HepG2 (cell line): ENCODE measurements at regions not wholly inside any gene's neighbourhood (a gene's known extent, or its start where the extent isn't known, plus 50 kb on each side); places are given as distances from the start of the nearest gene placed in this dataset.

Source experiments
- ATAC-seq: fragments of 200-7000 bp; cut with Tn5 transposase; 3 replicates; pipeline ENCODE4 v1.9.1; 2020; ENCODE audit warnings: mild to moderate bottlenecking, moderate library complexity
- BruUV-seq: library from RNA; stranded (reverse); fragments of 400-500 nt; replicated peaks from 2 replicates; lab custom pipeline; 2021; lab: Mats Ljungman, UMichigan
- CTCF ChIA-PET: fragments of 300-600 bp; formaldehyde crosslinking; extraction: SDS; loops from one replicate; lab custom pipeline; 2021; ENCODE audit warnings: low total read pairs, inconsistent platforms, low intra/inter-chr PET ratio; lab: Yijun Ruan, JAX
- POLR2A ChIA-PET: fragments of 350-600 bp; sonication (Branson Sonifier 250); formaldehyde crosslinking; loops from one replicate; lab custom pipeline; 2020; ENCODE audit warnings: antibody characterized with exemption, inconsistent platforms; lab: Yijun Ruan, JAX
- DNase-seq: peaks from one replicate; pipeline ENCODE4 v3.0.0-alpha.2; 2015; ENCODE audit warnings: low spot score
- FAIRE-seq: peaks from 3 replicates; lab custom pipeline; 2011; peaks lifted over from hg19 to GRCh38; lab: Jason Lieb, UNC
- H2AFZ ChIP-seq: one replicate; pipeline ENCODE4 v1.6.1; 2011; ENCODE audit warnings: low read length, inconsistent platforms
- H3K27ac ChIP-seq: fragments of 300-600 bp; 3 replicates; pipeline ENCODE4 v1.8.0; 2011; ENCODE audit warnings: mixed run types, mild to moderate bottlenecking, mixed read lengths, low read length, inconsistent platforms; ENCODE audit not compliant: insufficient read depth; ENCODE audit errors: extremely low read length
- H3K27me3 ChIP-seq, 2 experiments: fragments of 200-600 bp in 1 of 2; 2 replicates in 1 of 2; 3 replicates in 1 of 2; pipeline versions ENCODE4 v1.6.0 to v1.8.0; 2011; ENCODE audit warnings: low read length in 2 of 2, mild to moderate bottlenecking in 2 of 2, moderate library complexity in 2 of 2, inconsistent platforms in 1 of 2; ENCODE audit not compliant: insufficient read depth in 2 of 2, control insufficient read depth in 1 of 2
- H3K36me3 ChIP-seq, 2 experiments: fragments of 200-600 bp in 1 of 2; replicated peaks in 1 of 2; 2 replicates in 1 of 2; 3 replicates in 1 of 2; pipeline versions ENCODE4 v1.5.1 to v1.8.0; 2011; ENCODE audit warnings: low read length in 2 of 2, inconsistent platforms in 1 of 2; ENCODE audit not compliant: insufficient read depth in 2 of 2, control insufficient read depth in 1 of 2
- H3K4me1 ChIP-seq: 2 replicates; pipeline ENCODE4 v1.5.1; 2012; ENCODE audit warnings: low read length, inconsistent platforms; ENCODE audit not compliant: insufficient read depth
- H3K4me2 ChIP-seq: 2 replicates; pipeline ENCODE4 v1.6.0; 2011; ENCODE audit warnings: low read depth, low read length, inconsistent platforms
- H3K4me3 ChIP-seq, 3 experiments: fragments of 200-600 bp in 1 of 3; sonication (generic), shearing (Covaris generic) in 1 of 3; replicated peaks in 1 of 3; 2 replicates each; pipeline ENCODE4 v1.5.1; 2011 to 2016; ENCODE audit warnings: low read length in 3 of 3, inconsistent platforms in 2 of 3, low read depth in 2 of 3, mild to moderate bottlenecking in 2 of 3, control low read depth in 1 of 3, mixed read lengths in 1 of 3; ENCODE audit not compliant: insufficient read depth in 1 of 3
- H3K79me2 ChIP-seq: one replicate; pipeline ENCODE4 v1.6.1; 2011; ENCODE audit warnings: low read length, inconsistent platforms; ENCODE audit not compliant: insufficient read depth
- H3K9ac ChIP-seq: 2 replicates; pipeline ENCODE4 v1.6.0; 2011; ENCODE audit warnings: mild to moderate bottlenecking, low read depth, low read length, inconsistent platforms; ENCODE audit not compliant: insufficient read depth
- H3K9me3 ChIP-seq: 2 replicates; pipeline ENCODE4 v1.5.1; 2012; ENCODE audit warnings: mild to moderate bottlenecking, low read length
- H4K20me1 ChIP-seq: 2 replicates; pipeline ENCODE4 v1.6.0; 2011; ENCODE audit warnings: inconsistent platforms, mild to moderate bottlenecking, low read length, moderate library complexity; ENCODE audit not compliant: insufficient read depth
- HNRNPK ChIP-seq: fragments of 200-400 bp; formaldehyde crosslinking; IDR thresholded peaks from 2 replicates; pipeline ENCODE4 v1.6.1; 2018; ENCODE audit warnings: low read length, low read depth, moderate library complexity, mild to moderate bottlenecking; ENCODE audit not compliant: poor library complexity, severe bottlenecking
- NR2C2 ChIP-seq: sonication (generic); formaldehyde crosslinking; IDR thresholded peaks from 2 replicates; pipeline ENCODE4 v1.4.0; 2020; ENCODE audit warnings: missing genetic modification reagents, mild to moderate bottlenecking, moderate library complexity, borderline replicate concordance
- PHF5A ChIP-seq: IDR thresholded peaks from one replicate; pipeline ENCODE4 v1.6.1; 2018; ENCODE audit warnings: low read depth, missing genetic modification reagents; ENCODE audit not compliant: unreplicated experiment
- ZMYM4 ChIP-seq: sonication (generic); formaldehyde crosslinking; IDR thresholded peaks from 2 replicates; pipeline ENCODE4 v1.8.1; 2023; ENCODE audit warnings: mild to moderate bottlenecking, missing genetic modification reagents
- ZNF251 ChIP-seq: sonication (generic); formaldehyde crosslinking; IDR thresholded peaks from 2 replicates; pipeline ENCODE4 v1.9.0; 2021; ENCODE audit warnings: mild to moderate bottlenecking, missing genetic modification reagents
- ZNF501 ChIP-seq: sonication (generic); formaldehyde crosslinking; IDR thresholded peaks from 2 replicates; pipeline ENCODE4 v1.5.1; 2020; ENCODE audit warnings: mild to moderate bottlenecking, moderate library complexity, missing genetic modification reagents
- ZNF7 ChIP-seq: IDR thresholded peaks from 2 replicates; pipeline ENCODE4 v1.6.1; 2016; ENCODE audit warnings: missing biosample characterization, missing genetic modification reagents
- ZNF740 ChIP-seq: sonication (generic); formaldehyde crosslinking; IDR thresholded peaks from 2 replicates; pipeline ENCODE4 v1.4.0; 2020; ENCODE audit warnings: missing genetic modification reagents
- WGBS: methylation state at CpG from one replicate; pipeline ENCODE4 v1.1.6; 2017; ENCODE audit warnings: low lambda C conversion rate; 5-methylcytosine and 5-hydroxymethylcytosine counted together
- in situ Hi-C: cut with HindIII; loops from 2 replicates; pipeline ENCODE4 v1.10.0; 2017; ENCODE audit warnings: low pct_unique_long_range_greater_than_20kb; ENCODE audit not compliant: extremely low pct_ligation_motif_present
- intact Hi-C: fragments of 100-400 bp; cut with micrococcal nuclease; formaldehyde crosslinking; loops from one replicate; pipeline ENCODE4 v1.10.0; 2022; ENCODE audit not compliant: unreplicated experiment

- TF ChIP-seq ZNF740 (CRISPR knock-in tag): no peak
Measured at GRCh38 chr12:88763536-88764100, 183.3 kb upstream of the KITLG start (continued).

DNA sequence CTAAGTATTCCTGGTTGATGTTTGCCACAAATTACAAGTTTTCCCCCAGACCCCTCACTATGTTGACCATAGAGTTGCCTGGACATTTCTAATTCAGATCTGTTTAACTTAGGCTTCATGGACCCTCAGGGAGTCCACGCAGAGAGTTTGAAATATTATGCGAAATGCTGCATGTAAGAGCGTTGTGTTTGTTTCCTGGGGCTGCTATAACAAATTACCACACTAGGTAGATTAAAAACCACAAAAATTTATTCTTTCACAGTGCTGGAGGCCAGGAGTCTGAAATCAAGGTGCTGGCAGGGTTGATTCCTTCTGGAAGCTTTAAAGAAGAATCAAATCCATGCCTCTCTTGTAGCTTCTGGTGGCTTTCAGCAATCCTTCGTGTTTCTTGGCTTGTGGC lies 177.9 kb upstream of the KITLG start:
- Histone ChIP-seq H3K9ac (no peak overlapping the region), H3K4me3 (no peak overlapping the region), H3K27me3 (no peaks in the 10 kb centered on the region), H3K79me2 (no peaks in the 10 kb centered on the region), H3K9me3 (no peaks in the 10 kb centered on the region), H3K36me3 (no peaks in the 10 kb centered on the region), H3K27ac (no peak overlapping the region), H3K4me1 (no peaks in the 10 kb centered on the region), H2AFZ (no peak overlapping the region), H3K4me2 (no peak overlapping the region), H4K20me1 (no peaks in the 10 kb centered on the region)
- BruUV-seq: no TSS peak
- in situ Hi-C loops (no loop called here), intact Hi-C loops (no loop called here)
- ATAC-seq: no peak
- no peak for TF ChIP-seq PHF5A (CRISPR knock-in tag)
- no peak for TF ChIP-seq ZNF7 (CRISPR knock-in tag)
- no peak for TF ChIP-seq NR2C2 (CRISPR knock-in tag)
- no peak for TF ChIP-seq ZNF501 (CRISPR knock-in tag)
- TF ChIP-seq ZMYM4 (CRISPR knock-in tag): no peak
- ChIA-PET CTCF (no interaction called here), POLR2A (no interaction called here)
- DNase-seq: no peak
- no peak for FAIRE-seq
- 32% methylated on average over 4 of the region's 4 CpGs for WGBS

DNA sequence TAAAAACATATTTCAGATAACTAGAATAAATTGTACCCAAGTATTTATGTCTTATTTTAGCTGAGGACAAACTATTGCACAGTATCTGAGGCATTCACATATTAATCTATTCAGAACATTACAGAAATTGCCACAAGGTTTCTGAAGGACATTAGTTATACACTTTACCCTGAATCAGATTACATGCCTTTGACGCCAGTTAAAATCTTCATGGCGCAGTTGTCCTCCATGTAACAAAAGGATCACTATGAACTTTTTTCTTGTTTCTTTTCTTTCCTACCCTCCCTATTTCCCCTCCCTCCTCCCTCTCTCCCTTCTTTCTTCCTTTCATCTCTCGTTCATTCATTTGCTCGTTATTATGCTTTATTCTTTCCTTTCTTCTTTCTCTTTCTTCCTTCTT lies 176.6 kb upstream of the KITLG start:
- H3K36me3 ChIP-seq: no peaks in the 10 kb centered on the region
- intact Hi-C loops (no loop called here), in situ Hi-C loops (no loop called here)
- 49% methylated on average over 4 of the region's 4 CpGs for WGBS
- H3K4me3 ChIP-seq: no peak overlapping the region
- no peak overlapping the region for H3K27ac ChIP-seq
- no peaks in the 10 kb centered on the region for H3K9me3 ChIP-seq
- H3K79me2 ChIP-seq: no peaks in the 10 kb centered on the region
- ChIA-PET CTCF (no interaction called here), POLR2A (no interaction called here)
- ATAC-seq (no peak), FAIRE-seq (no peak), DNase-seq (no peak)
- no peaks in the 10 kb centered on the region for H4K20me1 ChIP-seq
- no TSS peak for BruUV-seq
- H2AFZ ChIP-seq: no peak overlapping the region
- TF ChIP-seq ZNF251 (CRISPR knock-in tag): no peak
- peak; percentile 70 for TF ChIP-seq HNRNPK
- H3K4me1 ChIP-seq: no peaks in the 10 kb centered on the region
- no peak overlapping the region for H3K9ac ChIP-seq
- H3K27me3 ChIP-seq: no peaks in the 10 kb centered on the region
- H3K4me2 ChIP-seq: no peak overlapping the region
